Endothelial cell of umbilical vein (primary cell): ENCODE measurements at regions not wholly inside any gene's neighbourhood (a gene's known extent, or its start where the extent isn't known, plus 50 kb on each side); places are given as distances from the start of the nearest gene placed in this dataset.

ENCODE experiments used
- BruUV-seq: library from RNA; stranded (reverse); fragments of 400-500 nt; replicated peaks from 2 replicates; lab custom pipeline; 2021; lab: Mats Ljungman, UMichigan
- CTCF ChIA-PET: fragments of 300-600, 350-600 bp; sonication (Branson Sonifier 250); formaldehyde crosslinking; loops from one replicate; lab custom pipeline; 2021; ENCODE audit warnings: antibody characterized with exemption, inconsistent platforms; lab: Charles Lee
- POLR2A ChIA-PET: fragments of 300-600, 350-600 bp; sonication (Branson Sonifier 250); formaldehyde crosslinking; loops from one replicate; lab custom pipeline; 2021; ENCODE audit warnings: antibody characterized with exemption, inconsistent platforms; lab: Charles Lee
- DNase-seq: peaks from one replicate; pipeline ENCODE4 v3.0.0-alpha.2; 2011; ENCODE audit warnings: low read depth, low spot score
- FAIRE-seq: peaks from 2 replicates; lab custom pipeline; 2011; peaks lifted over from hg19 to GRCh38; lab: Jason Lieb, UNC
- H2AFZ ChIP-seq: 2 replicates; pipeline ENCODE4 v1.6.0; 2012; ENCODE audit warnings: low read depth, low read length, control low read depth, inconsistent platforms
- H3K27ac ChIP-seq: 2 replicates; pipeline ENCODE4 v1.5.1; 2011; ENCODE audit warnings: low read depth, mild to moderate bottlenecking, control low read depth, low read length, moderate library complexity; ENCODE audit not compliant: insufficient read depth
- H3K27me3 ChIP-seq, 2 experiments: 2 replicates each; pipeline versions ENCODE4 v1.6.0 to v1.6.1; 2011; ENCODE audit warnings: low read length in 2 of 2, mixed read lengths in 1 of 2; ENCODE audit not compliant: control insufficient read depth in 2 of 2, insufficient read depth in 2 of 2
- H3K36me3 ChIP-seq, 2 experiments: 2 replicates in 1 of 2; 3 replicates in 1 of 2; pipeline ENCODE4 v1.5.1; 2011; ENCODE audit warnings: low read length in 2 of 2, mild to moderate bottlenecking in 1 of 2, moderate library complexity in 1 of 2; ENCODE audit not compliant: control insufficient read depth in 2 of 2, insufficient read depth in 2 of 2; ENCODE audit errors: extremely low read depth in 1 of 2
- H3K4me1 ChIP-seq: 3 replicates; pipeline ENCODE4 v1.5.1; 2011; ENCODE audit warnings: mild to moderate bottlenecking, low read length; ENCODE audit not compliant: control insufficient read depth, insufficient read depth; ENCODE audit errors: extremely low read depth
- H3K4me2 ChIP-seq: 2 replicates; pipeline ENCODE4 v1.6.1; 2011; ENCODE audit warnings: low read length, control low read depth, mixed read lengths; ENCODE audit not compliant: insufficient read depth
- H3K4me3 ChIP-seq, 3 experiments: fragments of 200-600 bp in 1 of 3; sonication (generic), shearing (Covaris generic) in 1 of 3; replicated peaks in 1 of 3; 2 replicates each; pipeline ENCODE4 v1.5.1; 2011 to 2016; ENCODE audit warnings: control low read depth in 3 of 3, low read length in 3 of 3, mild to moderate bottlenecking in 2 of 3, inconsistent platforms in 1 of 3, low read depth in 1 of 3, moderate library complexity in 1 of 3; ENCODE audit not compliant: insufficient read depth in 1 of 3
- H3K79me2 ChIP-seq: 2 replicates; pipeline ENCODE4 v1.6.0; 2012; ENCODE audit warnings: low read length, inconsistent platforms; ENCODE audit not compliant: control insufficient read depth, insufficient read depth
- H3K9ac ChIP-seq: replicated peaks from 2 replicates; pipeline ENCODE3; 2011; ENCODE audit warnings: low read length, control low read depth; ENCODE audit not compliant: insufficient read depth; ENCODE audit errors: extremely low read depth
- H3K9me1 ChIP-seq: replicated peaks from 3 replicates; pipeline ENCODE4 v1.6.0; 2011; ENCODE audit warnings: mild to moderate bottlenecking, low read length; ENCODE audit not compliant: control insufficient read depth, insufficient read depth; ENCODE audit errors: extremely low read depth
- H3K9me3 ChIP-seq: replicated peaks from 2 replicates; pipeline ENCODE4 v1.5.1; 2012; ENCODE audit warnings: low read length, inconsistent platforms; ENCODE audit not compliant: control insufficient read depth, insufficient read depth
- H4K20me1 ChIP-seq: replicated peaks from 2 replicates; pipeline ENCODE3; 2011; ENCODE audit warnings: mild to moderate bottlenecking, low read length; ENCODE audit not compliant: control insufficient read depth, insufficient read depth; ENCODE audit errors: extremely low read depth
- CTCF ChIP-seq, 2 donors: IDR thresholded peaks; 1 replicate in 1 of 2; 2 replicates in 1 of 2; pipeline ENCODE4 v1.5.1; 2011; ENCODE audit warnings: low read length in 2 of 2, mild to moderate bottlenecking in 2 of 2, moderate library complexity in 2 of 2, control low read depth in 1 of 2, inconsistent platforms in 1 of 2, low read depth in 1 of 2; ENCODE audit not compliant: insufficient read depth in 1 of 2; ENCODE audit errors: extremely low read depth in 1 of 2
- EZH2 ChIP-seq: IDR thresholded peaks from 2 replicates; pipeline ENCODE4 v1.6.1; 2012; ENCODE audit warnings: borderline replicate concordance, low read depth, mild to moderate bottlenecking, moderate library complexity, low read length, inconsistent platforms; ENCODE audit not compliant: severe bottlenecking
- FOS ChIP-seq: IDR thresholded peaks from 2 replicates; pipeline ENCODE4 v1.6.1; 2011; ENCODE audit warnings: mild to moderate bottlenecking, low read length, moderate library complexity, borderline replicate concordance; ENCODE audit not compliant: insufficient read depth
- GATA2 ChIP-seq: IDR thresholded peaks from 2 replicates; pipeline ENCODE4 v1.7.0; 2011; ENCODE audit warnings: low read depth, mild to moderate bottlenecking, moderate library complexity, mixed read lengths, low read length; ENCODE audit not compliant: insufficient read length, insufficient read depth
- JUN ChIP-seq: IDR thresholded peaks from 2 replicates; pipeline ENCODE4 v1.6.1; 2011; ENCODE audit warnings: borderline replicate concordance, low read depth; ENCODE audit not compliant: insufficient read length, insufficient read depth
- MAX ChIP-seq: IDR thresholded peaks from 2 replicates; pipeline ENCODE4 v1.6.1; 2011; ENCODE audit not compliant: insufficient read depth, insufficient read length
- MYC ChIP-seq: IDR thresholded peaks from one replicate; pipeline ENCODE4 v1.6.1; 2011; ENCODE audit warnings: mild to moderate bottlenecking, low read depth, low read length
- POLR2A ChIP-seq: IDR thresholded peaks from 2 replicates; pipeline ENCODE4 v1.6.1; 2012; ENCODE audit warnings: low read depth, mild to moderate bottlenecking, control low read depth, low read length
- POLR2AphosphoS5 ChIP-seq: IDR thresholded peaks from 2 replicates; pipeline ENCODE4 v1.6.1; 2012; ENCODE audit warnings: low read depth, mild to moderate bottlenecking, control low read depth, low read length, moderate library complexity; ENCODE audit not compliant: insufficient read depth
- dilution Hi-C: fragments of 300-500 bp; cut with MboI; formaldehyde crosslinking; loops from one replicate; pipeline ENCODE4 v1.15.0; 2019; ENCODE audit warnings: low sequenced_read_pairs; ENCODE audit not compliant: extremely low pct_ligation_motif_present
- intact Hi-C: fragments of 100-400 bp; cut with micrococcal nuclease; formaldehyde crosslinking; loops from one replicate; pipeline ENCODE4 v1.10.0; 2022

DNA sequence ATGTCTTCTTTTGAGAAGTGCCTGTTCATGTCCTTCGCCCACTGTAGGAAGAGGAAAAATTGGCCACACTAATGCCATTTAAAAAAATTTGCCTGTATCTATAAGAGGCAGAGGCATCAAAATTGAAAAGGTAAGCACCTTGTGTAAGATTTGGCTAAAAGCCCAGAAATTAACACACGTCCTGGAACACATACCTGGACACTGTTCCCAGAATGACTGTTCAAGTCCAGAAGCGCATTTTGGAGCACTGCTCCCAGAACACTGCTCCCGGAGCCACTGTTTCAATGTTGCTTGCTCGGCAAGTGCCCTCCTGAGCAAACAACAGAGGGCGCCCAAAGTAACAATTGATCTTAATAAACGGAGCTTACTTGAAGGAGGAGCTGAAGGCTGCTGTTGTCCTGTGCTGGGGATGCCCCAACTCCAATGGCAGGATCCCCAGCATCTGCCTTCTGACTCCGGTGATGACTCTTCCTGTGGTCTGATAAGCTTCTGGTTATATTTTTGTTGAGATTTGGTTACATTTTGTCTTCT lies 1958.6 kb downstream of the C4orf33 start:
- no peaks in the 10 kb centered on the region for H3K9me1 ChIP-seq
- no peaks in the 10 kb centered on the region for H3K79me2 ChIP-seq
- no peak for FAIRE-seq
- H3K4me3 ChIP-seq, result no peak overlapping the region
- no peaks in the 10 kb centered on the region for H3K36me3 ChIP-seq
- intact Hi-C loops (no loop called here), dilution Hi-C loops (no loop called here)
- H3K9me3 ChIP-seq, result no peaks in the 10 kb centered on the region
- no peak overlapping the region for H2AFZ ChIP-seq
- POLR2A ChIA-PET, result no interaction called here
- H4K20me1 ChIP-seq, result no peaks in the 10 kb centered on the region
- H3K4me2 ChIP-seq, result no peak overlapping the region
- no peak overlapping the region for H3K27ac ChIP-seq
- CTCF ChIA-PET, result interaction anchor here (1.4 kb wide), 1 partner anchor 10 kb away, joined by 5 read pairs; no protein-coding TSS in a partner anchor
- no peaks in the 10 kb centered on the region for H3K27me3 ChIP-seq
- BruUV-seq, result no TSS peak
- no peak for DNase-seq
- TF ChIP-seq MAX (no peak), JUN (no peak), EZH2 (no peak), FOS (no peak), CTCF (IDR thresholded peaks at IDR 0.05; ENCODE audit: extremely low read depth in 1 of 2, insufficient read depth in 1 of 2, low read depth in 1 of 2, low read length in 2 of 2) (no peak), MYC (no peak), POLR2AphosphoS5 (no peak), GATA2 (no peak), POLR2A (no peak)
- H3K4me1 ChIP-seq, result no peaks in the 10 kb centered on the region
- H3K9ac ChIP-seq, result no peak overlapping the region
